ENCODE measurements at regions not wholly inside any gene's neighbourhood (a gene's known extent, or its start where the extent isn't known, plus 50 kb on each side); places are given as distances from the start of the nearest gene placed in this dataset.

DNA sequence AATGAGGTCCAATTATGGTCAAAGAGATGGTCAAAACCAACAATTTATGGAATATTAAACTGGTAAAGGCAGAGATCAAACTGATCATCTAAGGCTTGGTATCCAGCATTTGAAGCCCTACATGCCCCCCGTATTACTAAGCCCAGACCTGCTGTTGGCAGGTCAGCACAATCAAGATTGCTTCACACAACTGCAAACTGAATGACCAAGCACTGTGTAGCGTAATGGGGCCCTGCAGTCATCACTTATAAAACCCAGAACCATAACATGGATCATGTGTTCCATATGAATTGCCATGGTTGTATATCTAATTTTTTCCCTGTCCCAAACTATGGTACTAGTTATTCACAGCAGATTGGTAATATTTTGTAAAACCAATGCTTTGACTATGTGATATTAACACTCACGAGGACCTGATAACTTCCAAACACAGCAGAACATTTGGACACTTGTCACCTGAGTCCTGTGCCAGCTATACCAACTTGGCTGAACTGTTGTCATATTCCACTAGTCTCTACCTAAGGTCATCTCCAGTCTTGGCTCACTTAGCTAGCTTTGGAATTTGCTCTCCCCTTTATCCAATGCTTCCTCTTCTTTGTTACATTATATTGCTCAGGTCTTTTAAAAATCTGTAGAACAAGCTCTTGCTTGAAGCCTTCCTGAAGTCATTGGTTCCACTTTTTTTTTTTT, 81.7 kb upstream of the HMHB1 start:
- DNase-seq (ENCODE audit: low read depth): no peak

DNA sequence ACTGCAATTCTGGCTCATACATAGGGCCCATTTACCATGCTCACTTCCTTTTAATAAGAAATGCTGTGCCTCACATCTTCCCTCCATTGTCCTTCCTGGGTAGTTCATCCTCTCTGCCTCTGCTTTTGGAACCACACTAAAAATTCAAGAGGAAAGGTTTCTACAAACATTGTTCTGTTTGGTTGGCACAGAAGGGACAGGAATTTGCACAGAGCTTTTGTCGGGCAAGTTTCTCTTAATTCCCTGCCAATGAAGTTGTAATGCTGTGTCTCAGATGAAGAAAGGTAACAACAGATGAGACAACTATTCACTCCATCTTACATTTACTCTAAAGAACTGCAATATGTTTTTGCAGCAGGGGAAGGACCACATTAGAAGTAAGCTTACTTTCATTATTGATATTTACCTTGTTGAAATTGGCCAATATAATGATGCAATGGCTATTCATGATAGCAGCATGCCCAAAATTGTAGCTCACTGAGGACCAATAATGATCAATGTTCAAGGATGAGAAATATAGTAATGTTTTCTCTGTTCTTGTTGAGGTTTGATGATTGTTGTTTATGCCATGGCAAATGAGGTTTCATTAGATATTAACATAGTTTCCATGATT, 82.5 kb upstream of the HMHB1 start:
- DNase-seq (ENCODE audit: low read depth): no peak

DNA sequence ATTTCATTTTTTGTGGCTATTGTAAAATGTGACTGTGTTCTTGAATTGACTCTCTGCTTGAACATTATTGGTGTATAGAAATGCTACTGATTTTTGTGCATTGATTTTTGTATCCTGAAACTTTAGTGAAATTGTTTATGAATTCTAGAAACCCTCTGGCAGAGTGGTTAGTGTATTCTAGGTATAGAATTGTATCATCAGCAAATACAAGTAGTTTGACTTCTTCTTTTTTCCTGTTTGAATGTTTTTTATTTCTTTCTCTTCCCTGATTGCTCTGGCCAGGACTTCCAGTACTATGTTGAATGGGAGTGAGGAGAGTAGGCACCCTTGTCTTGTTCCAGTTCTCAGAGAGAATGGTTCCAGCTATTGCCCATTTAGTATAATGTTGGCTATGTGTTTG, 88.8 kb upstream of the HMHB1 start:
- DNase-seq (ENCODE audit: low read depth): no peak

DNA sequence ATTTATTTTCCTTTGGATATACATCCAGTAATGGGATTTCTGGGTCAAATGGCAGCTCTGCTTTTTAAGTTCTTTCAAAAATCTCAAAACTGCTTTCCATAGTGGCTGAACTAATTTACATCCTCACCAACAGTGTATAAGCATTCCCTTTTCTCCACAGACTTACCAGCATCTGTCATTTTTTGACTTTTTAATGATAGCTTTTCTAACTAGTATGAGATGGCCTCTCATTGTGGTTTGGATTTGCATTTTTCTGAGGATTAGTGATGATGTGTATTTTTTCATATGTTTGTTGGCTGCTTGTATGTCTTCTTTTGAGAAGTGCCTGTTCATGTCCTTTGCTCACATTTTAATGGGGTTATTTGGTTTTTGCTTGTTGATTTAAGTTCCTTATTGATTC, 90.0 kb upstream of the HMHB1 start:
- no peak for DNase-seq (ENCODE audit: low read depth)

DNA sequence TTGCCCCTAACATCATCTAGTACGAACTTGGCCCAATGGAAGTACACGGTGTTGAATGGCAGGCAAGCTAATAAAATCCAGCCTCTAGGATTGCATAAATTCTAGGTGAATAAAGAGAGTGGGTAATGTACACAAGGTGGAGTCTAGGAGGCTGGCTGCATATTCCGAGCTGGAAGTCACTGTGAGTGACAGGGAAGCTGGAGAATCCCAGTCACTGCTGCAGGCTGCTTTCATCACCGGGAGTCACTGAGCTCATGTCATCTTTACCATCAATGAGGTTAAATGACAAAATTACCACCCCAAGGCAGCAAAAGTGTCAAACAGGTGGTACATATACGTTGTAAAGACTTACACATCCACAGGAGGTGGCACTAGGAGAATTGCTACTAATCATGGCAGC, 91.3 kb upstream of the HMHB1 start:
- no peak for DNase-seq (ENCODE audit: low read depth)

DNA sequence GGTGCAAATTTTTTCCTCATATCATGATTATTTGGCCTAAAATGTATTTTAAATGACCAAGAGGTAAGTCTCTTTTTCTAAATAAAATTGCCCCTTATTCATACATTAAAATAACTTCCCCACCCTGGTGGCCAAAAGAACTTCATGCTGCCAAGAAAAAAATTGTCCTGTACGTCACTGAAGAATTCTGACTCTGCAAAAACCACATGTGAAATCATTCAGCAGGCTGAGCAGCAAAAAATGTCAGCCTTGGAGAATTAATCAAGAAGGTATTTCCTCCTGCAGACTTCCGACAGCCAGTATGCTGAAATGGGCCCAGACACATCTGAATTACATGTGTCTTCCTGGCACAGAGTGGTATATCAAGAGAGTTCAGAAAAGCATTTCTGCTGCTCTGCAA, 94.6 kb upstream of the HMHB1 start:
- no peak for DNase-seq (ENCODE audit: low read depth)

DNA sequence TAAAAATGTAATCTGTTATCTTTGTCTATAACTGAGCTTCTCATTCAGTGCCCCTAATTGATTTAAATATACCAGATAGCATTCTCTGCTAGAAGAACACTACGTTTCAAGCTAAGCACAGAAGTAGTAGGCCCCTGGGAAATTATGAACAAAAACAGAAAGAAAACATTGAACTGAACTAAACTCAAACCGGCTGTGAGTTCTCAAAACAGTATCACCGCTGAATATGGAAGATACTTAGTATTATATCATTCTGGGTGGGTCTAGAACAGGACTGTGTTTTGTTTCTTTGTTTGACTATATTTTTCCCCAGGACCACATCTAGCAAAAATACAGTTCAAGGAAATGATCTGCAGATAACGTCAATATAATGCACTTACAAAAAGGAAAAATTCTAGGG, 95.1 kb upstream of the HMHB1 start:
- no peak for DNase-seq (ENCODE audit: low read depth)

DNA sequence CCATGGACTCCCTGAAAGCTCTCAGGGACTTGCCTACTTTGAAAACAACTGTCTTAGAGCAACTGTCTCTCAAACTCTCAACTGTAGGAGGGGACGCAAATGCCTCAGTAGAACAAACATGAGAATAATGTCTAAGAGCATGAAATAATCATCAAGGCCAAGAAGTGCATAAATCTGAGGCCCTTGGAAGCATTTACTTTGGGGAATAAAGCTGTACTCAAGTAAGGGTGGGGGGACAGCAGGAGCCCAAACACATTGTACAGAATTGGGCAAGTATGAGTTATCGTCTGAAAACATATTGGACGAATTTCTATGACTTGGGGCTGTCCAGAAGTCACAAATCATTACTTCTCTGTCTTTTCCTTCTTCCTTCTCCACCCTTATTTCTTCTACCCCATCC, 96.3 kb upstream of the HMHB1 start:
- DNase-seq (ENCODE audit: low read depth): no peak

DNA sequence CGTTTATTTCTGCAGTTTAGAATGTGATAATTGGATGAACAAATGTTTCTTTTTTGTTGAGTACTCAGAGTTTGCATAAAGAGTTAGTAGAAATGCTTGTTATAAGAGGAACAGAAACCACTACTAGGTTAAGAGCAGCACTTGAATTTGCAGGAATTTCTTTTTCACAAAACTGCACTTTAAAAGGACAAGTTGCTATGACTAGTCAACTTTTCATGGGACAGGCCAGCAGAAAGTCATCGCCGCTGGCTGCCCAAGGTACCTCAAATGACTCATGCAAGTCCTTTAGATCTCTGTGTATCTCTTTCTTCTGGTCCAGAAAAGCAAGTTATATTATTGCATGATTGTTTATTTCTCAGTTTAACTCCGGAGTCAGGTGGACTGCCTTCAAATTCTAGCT, 97.3 kb upstream of the HMHB1 start:
- DNase-seq (ENCODE audit: low read depth): no peak

DNA sequence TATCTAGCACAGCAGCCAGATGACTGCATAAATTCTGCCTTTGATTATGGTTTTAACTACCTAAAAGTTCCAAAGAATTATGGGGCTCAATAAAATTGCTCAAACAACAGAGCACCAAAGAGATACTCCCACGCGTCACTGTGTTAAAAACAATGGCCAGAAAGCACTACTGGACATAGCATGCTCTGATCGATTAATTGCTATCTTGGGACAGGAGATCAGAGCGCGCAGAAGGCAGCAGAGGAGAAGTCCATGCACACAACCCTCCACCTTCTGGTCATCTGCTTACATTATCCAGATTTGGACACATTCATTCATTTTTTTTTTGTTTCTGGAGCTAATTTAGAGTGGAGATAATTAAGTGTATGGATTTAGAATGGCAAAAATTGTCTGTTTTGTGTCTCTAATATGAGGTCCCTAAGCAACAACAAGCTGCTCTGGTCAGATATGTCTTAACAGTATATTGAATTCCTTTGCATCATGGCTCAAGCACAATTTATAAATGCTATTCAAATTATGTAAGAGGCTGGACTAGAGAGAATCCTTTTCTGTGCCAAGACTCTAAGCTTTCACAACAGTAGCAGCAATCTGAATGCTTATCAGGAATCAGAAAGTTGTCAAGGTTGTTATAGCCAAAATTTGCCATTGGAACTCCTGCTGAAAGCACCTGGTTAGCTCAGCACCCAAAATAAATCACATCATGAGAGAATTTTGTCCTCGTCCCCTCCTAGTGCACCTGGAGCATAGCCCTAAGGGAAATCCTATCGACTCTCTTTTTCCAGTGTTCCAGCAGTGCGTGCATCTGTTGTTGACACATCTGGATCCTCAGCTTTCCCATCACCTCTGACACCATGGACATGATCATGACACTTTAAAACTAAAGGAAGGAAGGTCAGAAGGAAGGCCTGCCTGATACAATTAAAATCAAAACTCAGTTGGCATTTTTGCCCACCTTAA, 98.6 kb upstream of the HMHB1 start:
- no peak for DNase-seq (ENCODE audit: low read depth)

DNA sequence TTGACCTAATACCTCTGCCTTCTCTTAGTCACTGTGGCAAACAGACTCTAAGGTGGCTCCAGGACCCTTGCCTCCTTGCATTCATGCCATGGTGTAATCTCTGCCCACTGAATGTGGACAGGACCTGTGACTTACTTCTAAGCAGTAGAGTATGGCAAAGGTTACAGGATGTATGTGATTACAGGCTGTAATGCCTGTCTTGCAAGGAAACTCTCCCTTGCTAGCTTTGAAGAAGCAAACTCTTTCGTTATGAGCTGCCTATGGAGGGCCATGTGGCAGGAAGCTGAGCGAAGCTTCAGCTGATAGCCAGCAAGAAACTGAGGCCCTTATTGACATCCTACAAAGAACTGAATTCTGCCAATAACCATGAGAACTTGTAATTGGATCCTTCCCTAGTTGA, 103.3 kb upstream of the HMHB1 start:
- no peak for DNase-seq (ENCODE audit: low read depth)

DNA sequence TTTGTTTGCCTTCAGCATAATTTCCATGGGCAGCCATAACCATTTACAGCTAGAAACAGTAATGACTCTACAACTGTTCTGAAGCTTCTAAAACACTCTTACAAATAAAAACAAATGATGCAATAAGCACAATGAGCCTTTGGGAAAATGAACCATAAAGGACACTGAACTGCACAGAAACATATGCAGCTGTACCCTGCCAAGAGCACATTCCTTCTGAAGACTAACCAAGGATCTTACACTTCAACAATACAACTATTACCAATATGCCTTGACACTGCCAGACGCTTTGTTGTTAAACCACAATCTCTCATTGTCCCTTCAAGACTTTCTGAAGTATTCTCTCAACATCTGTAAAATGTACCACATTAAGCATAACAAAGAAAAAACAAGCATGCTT, 104.2 kb upstream of the HMHB1 start:
- no peak for DNase-seq (ENCODE audit: low read depth)

DNA sequence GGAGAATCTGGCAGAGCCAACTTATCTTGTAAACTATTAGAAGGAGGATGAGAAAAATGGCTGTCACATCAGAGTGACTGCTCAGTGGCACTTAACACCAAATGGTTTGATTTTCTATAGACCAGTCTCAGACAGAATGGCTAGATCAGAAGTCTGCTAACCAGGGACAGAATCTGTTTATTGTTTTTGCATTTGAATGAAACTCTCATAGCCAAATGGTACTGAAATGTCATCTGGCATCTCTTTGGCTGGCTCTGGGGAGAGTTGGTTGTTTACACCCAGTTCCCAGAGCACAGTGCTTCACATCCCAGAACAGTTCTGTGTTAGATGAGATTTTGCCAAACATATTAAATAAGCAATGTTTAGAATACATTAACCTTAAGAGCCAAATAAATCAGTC, 106.6 kb upstream of the HMHB1 start:
- DNase-seq (ENCODE audit: low read depth): no peak

DNA sequence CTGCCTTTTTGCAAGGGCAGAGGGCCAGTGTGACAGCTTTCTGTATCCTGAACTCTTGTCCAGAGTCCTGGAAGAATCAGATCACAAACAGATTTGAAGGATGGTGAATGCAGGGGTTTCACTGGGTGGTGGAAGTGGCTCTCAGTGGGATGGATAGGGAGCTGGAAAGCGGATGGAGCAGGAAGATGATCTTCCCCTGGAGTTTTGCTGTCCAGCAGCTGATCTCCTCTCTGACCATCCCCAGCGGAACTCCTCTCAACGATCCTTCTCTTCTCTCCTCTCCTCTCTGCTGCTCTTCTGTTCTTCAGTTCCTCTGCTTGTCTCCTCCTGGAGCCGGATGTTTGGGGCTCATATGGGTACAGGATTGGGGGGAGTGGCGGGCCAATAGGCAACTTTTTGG, 108.3 kb upstream of the HMHB1 start:
- DNase-seq (ENCODE audit: low read depth): no peak

DNA sequence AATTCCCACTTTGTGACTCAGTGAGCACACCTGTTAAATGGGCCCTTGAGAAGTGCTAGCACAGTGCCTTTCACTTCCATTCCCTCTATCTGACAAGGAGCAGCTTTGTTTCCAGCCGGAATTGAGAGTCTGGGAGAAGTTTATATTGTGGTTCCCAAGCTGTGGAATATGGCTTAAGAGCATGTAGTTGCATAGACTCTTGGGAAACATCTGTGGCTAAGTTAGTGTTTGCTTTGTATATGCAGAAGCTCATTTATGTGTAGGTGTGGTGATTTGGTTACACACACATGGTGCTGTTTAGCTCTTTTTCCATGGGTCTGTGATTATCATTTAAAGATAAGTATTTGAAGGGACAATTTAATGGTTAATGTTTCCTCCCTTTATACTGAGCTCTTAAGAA, 110.5 kb upstream of the HMHB1 start:
- no peak for DNase-seq (ENCODE audit: low read depth)

DNA sequence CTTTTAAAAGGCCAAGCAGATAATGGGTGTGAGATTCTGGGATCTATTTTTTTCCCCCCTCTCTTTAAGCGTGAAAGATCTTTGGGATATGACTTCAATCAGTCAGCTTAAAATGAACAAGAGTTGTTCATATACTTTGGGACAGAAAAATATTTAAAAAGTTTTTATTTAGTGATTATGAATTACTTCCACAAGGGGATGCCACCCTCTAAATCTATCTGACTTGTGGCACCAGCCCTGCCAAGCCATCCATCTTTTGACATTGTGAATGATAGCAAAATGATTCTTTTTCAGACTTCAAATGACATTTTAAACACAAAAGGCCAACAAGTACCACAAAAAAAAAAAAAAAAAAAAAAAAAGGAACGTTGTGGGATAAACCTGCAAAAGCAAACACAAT, 111.0 kb upstream of the HMHB1 start:
- DNase-seq (ENCODE audit: low read depth): no peak

DNA sequence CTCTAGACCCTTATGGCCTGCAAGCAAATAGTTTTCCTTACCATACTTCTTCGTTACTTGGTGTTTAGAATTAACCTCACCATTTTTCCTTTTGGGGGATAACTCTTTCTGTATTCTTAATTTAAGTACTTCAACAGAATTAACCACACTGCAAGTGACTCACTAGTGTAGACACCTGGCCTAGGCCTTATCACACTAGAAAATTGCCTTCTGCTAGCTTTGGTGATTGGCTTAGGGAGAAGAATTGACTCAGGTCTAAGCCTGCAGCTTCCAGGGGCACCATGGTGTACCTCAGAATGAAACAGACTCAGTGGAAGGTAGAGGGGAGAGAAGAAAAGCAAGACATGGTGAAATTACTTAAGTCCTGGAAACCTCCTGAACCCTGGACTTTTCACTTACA, 112.8 kb upstream of the HMHB1 start:
- no peak for DNase-seq (ENCODE audit: low read depth)

DNA sequence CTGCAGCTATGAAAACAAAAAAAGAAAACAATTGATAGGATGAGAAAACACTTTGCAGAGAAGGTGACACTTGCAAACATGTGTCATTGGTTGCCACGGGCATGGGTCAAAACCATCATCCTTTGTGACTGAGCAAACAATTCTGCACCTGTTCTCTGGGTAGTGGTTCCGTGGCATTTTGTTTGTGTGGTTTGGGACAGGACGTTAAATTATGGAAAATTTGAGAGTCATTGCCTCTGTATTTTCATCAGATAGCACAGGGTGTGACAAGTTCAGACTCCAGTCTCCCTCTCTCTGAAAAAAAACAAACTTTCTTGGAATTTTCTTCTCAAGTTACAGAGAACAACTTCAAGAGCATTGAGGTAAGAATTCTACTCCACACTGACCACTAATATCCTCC, 113.4 kb upstream of the HMHB1 start:
- DNase-seq (ENCODE audit: low read depth): no peak

DNA sequence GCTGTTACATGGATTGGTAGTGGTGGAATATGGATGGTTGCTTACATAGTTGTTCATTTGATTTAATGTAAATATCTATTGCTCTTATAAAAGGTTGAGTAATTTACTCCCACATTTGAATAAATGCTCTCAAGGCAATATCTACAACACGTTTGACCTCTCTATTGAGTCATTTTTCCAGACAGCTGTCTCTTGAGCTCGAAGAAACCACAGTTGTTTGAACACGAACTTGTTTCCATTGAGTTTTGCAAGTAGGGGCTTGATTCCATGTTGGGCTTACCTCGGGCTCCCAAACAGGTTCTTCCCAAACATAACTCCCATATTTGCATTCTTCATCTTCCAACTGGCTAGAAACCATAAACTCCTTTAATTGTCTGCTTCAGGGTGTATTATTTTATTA, 115.0 kb upstream of the HMHB1 start:
- no peak for DNase-seq (ENCODE audit: low read depth)

DNA sequence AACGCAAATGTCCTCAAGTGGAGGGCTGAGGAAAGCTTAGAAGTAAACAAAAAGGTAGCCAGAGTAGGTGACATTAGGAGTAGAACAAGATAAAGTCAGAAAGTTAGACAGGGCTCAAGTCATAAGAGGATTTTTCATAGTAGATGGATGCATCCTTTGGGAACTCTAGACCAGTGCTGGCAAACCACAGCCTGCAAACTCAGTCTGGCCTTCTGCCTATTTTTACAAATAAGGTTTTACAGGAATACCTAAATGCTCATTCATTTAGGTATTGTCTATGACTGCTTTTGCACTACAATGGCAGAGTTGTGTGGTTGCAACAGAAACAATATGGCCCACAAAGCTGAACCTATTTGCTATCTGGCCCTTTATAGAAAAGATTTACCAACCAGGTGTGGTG, 116.0 kb upstream of the HMHB1 start:
- no peak for DNase-seq (ENCODE audit: low read depth)

DNA sequence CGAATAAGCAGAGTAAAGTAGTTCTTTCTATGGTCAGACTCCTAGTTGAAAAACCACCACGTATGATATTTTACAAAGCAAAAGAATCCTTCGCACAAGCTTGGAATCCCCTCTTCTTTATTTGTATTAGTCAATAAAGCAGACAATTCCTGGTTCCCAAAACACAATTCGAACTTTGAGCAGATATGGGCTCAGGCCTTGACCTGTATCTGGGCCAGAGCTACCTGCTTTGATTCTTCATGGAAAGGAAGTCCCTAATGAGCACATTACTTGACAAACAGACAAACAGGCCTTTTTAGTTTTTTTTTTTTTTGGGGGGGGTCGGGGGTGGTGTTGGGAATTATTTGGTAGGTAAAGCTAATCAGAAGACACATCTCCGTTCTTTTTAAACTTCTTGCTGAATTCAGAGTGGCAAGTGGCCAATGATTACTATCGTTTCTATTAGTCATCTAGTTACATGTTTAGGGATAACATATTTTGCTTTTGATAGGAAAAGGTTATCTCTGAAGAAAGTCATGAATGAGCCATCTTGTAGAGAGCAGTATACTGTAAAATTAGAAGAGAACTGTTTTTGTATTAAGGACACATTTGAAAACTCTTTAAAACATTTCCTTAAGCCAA, 116.6 kb upstream of the HMHB1 start:
- DNase-seq (ENCODE audit: low read depth): no peak

DNA sequence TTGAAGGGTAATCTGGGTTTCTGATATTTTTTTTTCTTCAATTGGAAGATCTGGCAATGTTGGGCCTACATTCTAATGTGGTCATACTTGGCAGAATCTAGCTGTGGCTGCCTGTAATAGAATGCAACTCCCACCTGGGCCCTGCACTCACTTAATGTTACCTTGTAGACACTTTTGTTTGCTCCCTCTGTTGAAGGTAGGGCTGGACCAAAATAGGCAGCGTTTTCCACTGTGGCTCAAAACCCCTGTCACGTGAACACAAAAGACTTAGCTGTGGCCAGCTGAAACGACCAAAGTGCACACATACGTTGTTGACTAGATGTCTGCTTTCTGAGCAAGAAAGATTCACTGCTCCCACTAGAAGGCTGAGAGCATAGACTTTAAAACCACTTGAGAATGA, 117.6 kb upstream of the HMHB1 start:
- DNase-seq (ENCODE audit: low read depth): peak; percentile 5

Data from activated gamma-delta T cell treated with anti-CD3 and anti-CD28 coated beads, Interleukin-2, amount 50 U/mL, for 16 hours (primary cell).